IPS DF 6.9 (cell line): ENCODE measurements at regions not wholly inside any gene's neighbourhood (a gene's known extent, or its start where the extent isn't known, plus 50 kb on each side); places are given as distances from the start of the nearest gene placed in this dataset.

Experiments used
- DNase-seq: peaks from one replicate; pipeline ENCODE4 v3.0.0-alpha.2; 2013; ENCODE audit warnings: low read depth, low spot score
- H3K27ac ChIP-seq: one replicate; pipeline ENCODE4 v1.5.1; 2013; ENCODE audit warnings: low read length, control low read depth
- H3K27me3 ChIP-seq: 2 replicates; pipeline ENCODE4 v1.6.1; 2013; ENCODE audit warnings: mild to moderate bottlenecking, low read length; ENCODE audit not compliant: control insufficient read depth, insufficient read depth
- H3K36me3 ChIP-seq: 2 replicates; pipeline ENCODE4 v1.6.1; 2013; ENCODE audit warnings: low read length; ENCODE audit not compliant: control insufficient read depth, insufficient read depth
- H3K4me1 ChIP-seq: 2 replicates; pipeline ENCODE4 v1.6.1; 2013; ENCODE audit warnings: low read length; ENCODE audit not compliant: control insufficient read depth, insufficient read depth
- H3K4me3 ChIP-seq: 2 replicates; pipeline ENCODE4 v1.5.1; 2013; ENCODE audit warnings: mild to moderate bottlenecking, low read length
- H3K9me3 ChIP-seq: 2 replicates; pipeline ENCODE4 v1.6.1; 2013; ENCODE audit warnings: low read length, inconsistent platforms; ENCODE audit not compliant: control insufficient read depth, insufficient read depth
- WGBS: extraction: QIAGEN DNeasy Blood & Tissue Kit; methylation state at CpG from one replicate; pipeline ENCODE4 v1.1.7; 2013; ENCODE audit warnings: mixed read lengths, missing lambda C conversion rate; ENCODE audit not compliant: insufficient read length, insufficient coverage; 5-methylcytosine and 5-hydroxymethylcytosine counted together

- WGBS, result 100% methylated on average over 2 of the region's 5 CpGs
- DNase-seq, result no peak
Measured at GRCh38 chr1:185408700-185409270, 91.7 kb upstream of the IVNS1ABP start.

GRCh38 chr1:185406691-185407009 lies 89.6 kb upstream of the IVNS1ABP start:
- WGBS, result no CpG with 5 or more reads among the region's 1 CpG
- Histone ChIP-seq H3K27me3 (no peaks in the 10 kb centered on the region), H3K27ac (no peak overlapping the region), H3K9me3 (no peaks in the 10 kb centered on the region), H3K4me1 (no peaks in the 10 kb centered on the region; the same call in 1 of the 2 replicates), H3K36me3 (no peaks in the 10 kb centered on the region), H3K4me3 (no peak overlapping the region)
- no peak for DNase-seq

More at GRCh38 chr1:185408700-185409270, 91.7 kb upstream of the IVNS1ABP start:
- Histone ChIP-seq H3K27ac (no peak overlapping the region), H3K36me3 (no peaks in the 10 kb centered on the region), H3K4me1 (no peaks in the 10 kb centered on the region), H3K9me3 (no peaks in the 10 kb centered on the region), H3K4me3 (no peak overlapping the region), H3K27me3 (no peaks in the 10 kb centered on the region)

GRCh38 chr1:185406006-185406690 lies 89.1 kb upstream of the IVNS1ABP start:
- no peaks in the 10 kb centered on the region for H3K36me3 ChIP-seq
- WGBS, result no CpG with 5 or more reads among the region's 3 CpGs
- DNase-seq, result no peak
- H3K4me1 ChIP-seq, result no peaks in the 10 kb centered on the region; the same call in 1 of the 2 replicates
- no peaks in the 10 kb centered on the region for H3K9me3 ChIP-seq
- no peak overlapping the region for H3K27ac ChIP-seq
- H3K27me3 ChIP-seq, result no peaks in the 10 kb centered on the region
- no peak overlapping the region for H3K4me3 ChIP-seq

DNA sequence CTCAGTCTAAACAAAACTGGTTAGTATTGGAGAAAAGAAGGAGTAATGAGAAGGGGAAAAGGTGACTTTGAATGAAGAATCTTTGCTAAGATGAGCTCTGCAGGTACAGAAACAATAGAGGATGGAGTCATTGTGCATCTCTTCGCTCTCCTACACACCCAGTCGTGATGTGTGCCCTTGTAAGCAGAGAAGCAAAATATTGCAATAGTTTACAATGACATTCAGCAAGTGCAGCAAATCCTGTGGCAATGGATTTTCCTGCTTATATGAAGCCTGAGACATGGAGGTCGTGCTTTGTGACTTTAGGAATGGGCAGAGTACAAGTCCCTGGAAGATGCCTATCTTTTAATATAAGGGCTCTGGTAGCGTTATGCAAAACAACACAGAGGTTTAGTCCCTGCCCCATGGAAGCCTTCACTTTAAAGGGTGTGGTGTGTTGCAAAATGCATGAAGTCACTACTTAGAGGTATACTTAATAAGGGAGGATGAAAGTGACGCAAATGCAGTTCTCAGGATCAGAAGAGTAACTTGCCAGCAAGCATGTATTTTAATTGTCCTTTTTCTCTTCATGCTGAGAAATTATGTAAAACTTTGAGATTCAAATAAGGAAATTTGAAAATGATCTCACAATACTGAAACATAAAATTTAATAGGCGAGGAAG lies 88.0 kb upstream of the IVNS1ABP start:
- H3K9me3 ChIP-seq, result no peaks in the 10 kb centered on the region
- no peaks in the 10 kb centered on the region for H3K36me3 ChIP-seq
- H3K4me1 ChIP-seq, result peaks cover 2% of the 10 kb centered on the region; the same call in 1 of the 2 replicates
- H3K4me3 ChIP-seq, result no peak overlapping the region
- H3K27me3 ChIP-seq, result no peaks in the 10 kb centered on the region
- no CpG with 5 or more reads among the region's 6 CpGs for WGBS
- no peak for DNase-seq
- H3K27ac ChIP-seq, result no peak overlapping the region

DNA sequence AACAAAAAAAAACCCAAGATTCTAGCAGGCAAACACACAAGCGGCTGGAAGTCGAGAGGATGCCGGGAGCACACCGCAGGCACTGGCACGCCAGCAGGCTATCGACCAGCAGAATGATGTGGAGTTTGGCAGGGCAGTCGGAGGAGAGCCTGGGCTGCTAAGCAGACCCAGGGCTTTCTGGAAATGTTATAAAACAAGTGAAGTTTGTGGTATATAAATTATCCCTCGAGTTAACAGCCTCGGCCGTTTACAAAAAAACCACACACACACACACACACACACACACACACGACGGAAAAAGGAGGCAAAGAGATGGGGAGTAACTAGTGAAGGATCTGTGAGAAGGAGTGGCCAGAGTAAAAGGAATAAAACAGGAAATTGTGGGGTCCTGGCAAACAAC lies 87.2 kb upstream of the IVNS1ABP start:
- H3K27ac ChIP-seq, result no peak overlapping the region
- H3K4me1 ChIP-seq, result peaks cover 2% of the 10 kb centered on the region; the same call in 1 of the 2 replicates
- H3K27me3 ChIP-seq, result no peaks in the 10 kb centered on the region
- DNase-seq, result no peak
- WGBS, result no CpG with 5 or more reads among the region's 12 CpGs
- H3K36me3 ChIP-seq, result no peaks in the 10 kb centered on the region
- no peak overlapping the region for H3K4me3 ChIP-seq
- no peaks in the 10 kb centered on the region for H3K9me3 ChIP-seq

DNA sequence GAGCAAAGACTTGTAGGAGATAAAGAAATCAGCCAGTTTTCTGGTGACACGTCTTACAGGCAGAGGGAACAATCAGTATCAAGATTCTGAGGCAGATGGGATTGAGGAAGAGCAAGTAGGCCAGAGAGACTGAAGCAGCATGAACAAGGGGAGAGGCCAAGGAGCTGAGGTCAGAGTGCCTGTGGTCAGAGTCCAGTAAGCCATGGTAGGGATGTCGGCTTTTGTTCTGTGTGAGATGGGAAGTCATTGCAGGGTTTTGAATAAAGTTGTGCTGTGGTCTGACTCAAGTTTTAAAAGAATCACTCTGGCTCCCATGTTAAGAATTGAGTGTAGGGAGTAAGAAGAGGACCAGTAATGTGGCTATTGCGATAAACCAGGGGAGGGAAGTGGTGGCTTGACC lies 85.9 kb upstream of the IVNS1ABP start:
- H3K27ac ChIP-seq, result no peak overlapping the region
- H3K27me3 ChIP-seq, result no peaks in the 10 kb centered on the region
- DNase-seq, result no peak
- H3K9me3 ChIP-seq, result no peaks in the 10 kb centered on the region
- peaks cover 2% of the 10 kb centered on the region; the same call in 1 of the 2 replicates for H3K4me1 ChIP-seq
- WGBS, result no CpG with 5 or more reads among the region's 3 CpGs
- no peak overlapping the region for H3K4me3 ChIP-seq
- H3K36me3 ChIP-seq, result no peaks in the 10 kb centered on the region

- no peak overlapping the region for H3K27ac ChIP-seq
- WGBS, result no CpG with 5 or more reads among the region's 3 CpGs
- H3K4me1 ChIP-seq, result peaks cover 2% of the 10 kb centered on the region; the same call in 1 of the 2 replicates
- no peaks in the 10 kb centered on the region for H3K27me3 ChIP-seq
- peak; percentile 37 for DNase-seq
- H3K4me3 ChIP-seq, result no peak overlapping the region
- no peaks in the 10 kb centered on the region for H3K9me3 ChIP-seq
- H3K36me3 ChIP-seq, result no peaks in the 10 kb centered on the region
Measured at GRCh38 chr1:185401019-185401418, 84.0 kb upstream of the IVNS1ABP start.

- H3K4me1 ChIP-seq, result peaks cover 2% of the 10 kb centered on the region; the same call in 1 of the 2 replicates
- H3K36me3 ChIP-seq, result no peaks in the 10 kb centered on the region
- no CpG with 5 or more reads among the region's 1 CpG for WGBS
- H3K27me3 ChIP-seq, result no peaks in the 10 kb centered on the region
- no peak for DNase-seq
- no peaks in the 10 kb centered on the region for H3K9me3 ChIP-seq
- H3K27ac ChIP-seq, result no peak overlapping the region
- no peak overlapping the region for H3K4me3 ChIP-seq
Measured at GRCh38 chr1:185400052-185400451, 83.0 kb upstream of the IVNS1ABP start.

DNA sequence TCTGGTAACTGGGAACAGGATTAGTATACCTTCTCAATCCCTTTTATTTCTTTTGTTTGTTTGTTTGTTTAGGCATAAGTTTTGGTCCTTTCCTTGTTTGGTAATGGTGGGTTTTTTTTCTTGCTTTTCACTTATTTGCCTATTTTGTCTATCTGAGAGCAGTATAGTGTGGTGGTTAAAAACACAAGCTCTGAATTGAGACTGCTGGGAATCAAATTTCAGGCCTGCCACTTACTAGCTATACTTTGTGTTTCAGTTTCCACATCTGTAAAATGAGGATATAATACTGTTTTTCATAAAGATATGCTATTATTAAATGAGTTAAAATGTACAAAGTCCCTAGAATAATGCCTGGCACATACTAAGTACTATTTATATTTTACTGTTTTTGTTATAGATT lies 81.6 kb upstream of the IVNS1ABP start:
- Histone ChIP-seq H3K4me1 (peaks cover 2% of the 10 kb centered on the region; the same call in 1 of the 2 replicates), H3K9me3 (no peaks in the 10 kb centered on the region), H3K4me3 (no peak overlapping the region), H3K36me3 (no peaks in the 10 kb centered on the region), H3K27ac (no peak overlapping the region), H3K27me3 (no peaks in the 10 kb centered on the region)
- no peak for DNase-seq

DNA sequence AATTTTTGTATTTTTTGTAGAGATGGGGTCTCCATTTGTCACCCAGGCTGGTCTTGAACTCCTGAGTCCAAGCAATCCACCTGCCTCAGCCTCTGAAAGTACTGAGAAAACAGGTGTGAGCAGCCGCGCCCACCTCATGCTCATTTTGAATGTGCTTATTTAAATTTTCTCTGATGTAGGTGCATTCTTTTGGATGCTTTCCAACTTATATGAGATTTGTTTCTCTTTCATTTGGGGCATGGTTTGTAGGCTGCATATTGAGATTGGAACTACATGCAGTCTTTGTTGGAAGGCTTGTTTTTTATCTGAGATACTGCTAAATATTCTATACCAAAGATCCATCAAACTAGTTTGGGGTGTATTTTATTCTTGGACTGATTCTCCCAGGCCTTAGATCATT lies 81.0 kb upstream of the IVNS1ABP start:
- no peak for DNase-seq
- no peak overlapping the region for H3K4me3 ChIP-seq
- peaks cover 2% of the 10 kb centered on the region; the same call in 1 of the 2 replicates for H3K4me1 ChIP-seq
- no peak overlapping the region for H3K27ac ChIP-seq
- no peaks in the 10 kb centered on the region for H3K27me3 ChIP-seq
- WGBS, result no CpG with 5 or more reads among the region's 2 CpGs
- no peaks in the 10 kb centered on the region for H3K36me3 ChIP-seq
- H3K9me3 ChIP-seq, result no peaks in the 10 kb centered on the region
